K562 (cell line): ENCODE measurements at regions not wholly inside any gene's neighbourhood (a gene's known extent, or its start where the extent isn't known, plus 50 kb on each side); places are given as distances from the start of the nearest gene placed in this dataset.
A peak's percentile ranks its signal among the peaks of the same experiment; 100 is the strongest.

Experiments used
- ATAC-seq: fragments of 200-7000 bp; cut with Tn5 transposase; 3 replicates; pipeline ENCODE4 v1.9.1; 2020; ENCODE audit warnings: moderate library complexity
- BruUV-seq: library from RNA; stranded (reverse); fragments of 400-500 nt; replicated peaks from 2 replicates; lab custom pipeline; 2021; lab: Mats Ljungman, UMichigan
- CTCF ChIA-PET: fragments of 300-600 bp; formaldehyde crosslinking; extraction: SDS; loops from one replicate; lab custom pipeline; 2021; ENCODE audit warnings: low intra/inter-chr PET ratio; lab: Yijun Ruan, JAX
- POLR2A ChIA-PET: fragments of 300-600, 350-650 bp; sonication (Branson Sonifier 250); formaldehyde crosslinking; extraction: SDS; loops from one replicate; lab custom pipeline; 2021; ENCODE audit warnings: antibody characterized with exemption, inconsistent platforms; lab: Yijun Ruan, JAX
- DNase-seq, 4 experiments: peaks; one replicate each; pipeline versions ENCODE4 v3.0.0 to v3.0.0-alpha.2; 2011 to 2018; ENCODE audit warnings: low spot score in 3 of 4, mixed read lengths in 3 of 4; ENCODE audit errors: extremely low read depth in 1 of 4
- FAIRE-seq: peaks from 2 replicates; lab custom pipeline; 2011; peaks lifted over from hg19 to GRCh38; lab: Jason Lieb, UNC
- H2AFZ ChIP-seq: 2 replicates; pipeline ENCODE4 v1.6.0; 2011; ENCODE audit warnings: low read depth, low read length, control low read depth, inconsistent platforms
- H3K27ac ChIP-seq: fragments of 200-600 bp; 3 replicates; pipeline ENCODE4 v1.8.0; 2011; ENCODE audit warnings: low read depth, mild to moderate bottlenecking, control low read depth, inconsistent platforms, low read length, moderate library complexity, mixed read lengths; ENCODE audit errors: extremely low read depth
- H3K27me3 ChIP-seq, 2 experiments: fragments of 300-600 bp in 1 of 2; 2 replicates in 1 of 2; 3 replicates in 1 of 2; pipeline versions ENCODE4 v1.6.0 to v1.8.0; 2011; ENCODE audit warnings: inconsistent platforms in 2 of 2, low read length in 2 of 2, mild to moderate bottlenecking in 1 of 2, mixed read lengths in 1 of 2, moderate library complexity in 1 of 2; ENCODE audit not compliant: control insufficient read depth in 2 of 2, insufficient read depth in 2 of 2
- H3K36me3 ChIP-seq: fragments of 300-600 bp; 3 replicates; pipeline ENCODE4 v1.8.0; 2011; ENCODE audit warnings: mild to moderate bottlenecking, low read length, inconsistent platforms; ENCODE audit not compliant: control insufficient read depth, insufficient read depth
- H3K4me1 ChIP-seq, 2 experiments: fragments of 200-600 bp in 1 of 2; replicated peaks in 1 of 2; 2 replicates in 1 of 2; 3 replicates in 1 of 2; pipeline versions ENCODE4 v1.5.1 to v1.8.0; 2011; ENCODE audit warnings: inconsistent platforms in 2 of 2, low read length in 2 of 2, mild to moderate bottlenecking in 1 of 2, mixed read lengths in 1 of 2, moderate library complexity in 1 of 2; ENCODE audit not compliant: control insufficient read depth in 2 of 2, insufficient read depth in 2 of 2
- H3K4me2 ChIP-seq: 2 replicates; pipeline ENCODE4 v1.6.1; 2011; ENCODE audit warnings: low read length, control low read depth, inconsistent platforms, mixed read lengths; ENCODE audit not compliant: insufficient read depth
- H3K4me3 ChIP-seq: fragments of 200-600 bp; sonication (generic), shearing (Covaris generic); 2 replicates; pipeline ENCODE4 v1.5.1; 2016; ENCODE audit warnings: control low read depth, inconsistent platforms
- H3K79me2 ChIP-seq: fragments of 200-600 bp; 3 replicates; pipeline ENCODE4 v1.8.0; 2011; ENCODE audit warnings: low read length, inconsistent platforms; ENCODE audit not compliant: control insufficient read depth, insufficient read depth
- H3K9ac ChIP-seq, 2 experiments: 2 replicates each; pipeline versions ENCODE4 v1.6.0 to v1.6.1; 2011; ENCODE audit warnings: low read depth in 2 of 2, low read length in 2 of 2, control low read depth in 1 of 2, inconsistent platforms in 1 of 2, mild to moderate bottlenecking in 1 of 2, mixed read lengths in 1 of 2; ENCODE audit not compliant: insufficient read depth in 1 of 2
- H3K9me1 ChIP-seq: one replicate; pipeline ENCODE4 v1.6.0; 2011; ENCODE audit warnings: inconsistent platforms, mild to moderate bottlenecking, low read length, moderate library complexity; ENCODE audit not compliant: control insufficient read depth, insufficient read depth
- H3K9me3 ChIP-seq: replicated peaks from 2 replicates; pipeline ENCODE4 v1.5.1; 2011; ENCODE audit warnings: low read depth, low read length, inconsistent platforms; ENCODE audit not compliant: control insufficient read depth, insufficient read depth
- H4K20me1 ChIP-seq: replicated peaks from 2 replicates; pipeline ENCODE4 v1.6.1; 2011; ENCODE audit warnings: low read length, inconsistent platforms, mixed read lengths; ENCODE audit not compliant: control insufficient read depth, insufficient read depth
- ATF3 ChIP-seq, 2 experiments: fragments of 450-650 bp in 1 of 2; sonication (generic) in 1 of 2; formaldehyde crosslinking in 1 of 2; IDR thresholded peaks in 1 of 2; conservative IDR thresholded peaks in 1 of 2; 2 replicates each; pipeline versions ENCODE4 v1.6.1 to v1.8.1; 2016 to 2023; ENCODE audit warnings: mild to moderate bottlenecking in 2 of 2, moderate library complexity in 2 of 2, inconsistent platforms in 1 of 2, missing genetic modification reagents in 1 of 2
- EGR1 ChIP-seq: fragments of 450-650 bp; conservative IDR thresholded peaks from 2 replicates; pipeline ENCODE4 v1.6.1; 2017; ENCODE audit warnings: mild to moderate bottlenecking
- KDM1A ChIP-seq, 2 experiments: fragments of 450-650 bp; IDR thresholded peaks; 2 replicates each; pipeline ENCODE4 v1.6.1; 2016; ENCODE audit warnings: mild to moderate bottlenecking in 2 of 2
- SETDB1 ChIP-seq: IDR thresholded peaks from one replicate; pipeline ENCODE4 v1.6.1; 2012; ENCODE audit warnings: low read length, control low read depth, inconsistent platforms
- SFPQ ChIP-seq: fragments of 200-400 bp; formaldehyde crosslinking; IDR thresholded peaks from 2 replicates; pipeline ENCODE4 v1.6.1; 2017; ENCODE audit warnings: mild to moderate bottlenecking, low read depth, low read length, moderate library complexity
- ZNF384 ChIP-seq: IDR thresholded peaks from 2 replicates; pipeline ENCODE4 v1.6.1; 2012; ENCODE audit warnings: low read depth, low read length, improper control_type of control experiment
- in situ Hi-C: fragments of 300-500 bp; cut with MboI; formaldehyde crosslinking; loops from 4 replicates; pipeline ENCODE4 v1.15.0; 2018; ENCODE audit warnings: inconsistent platforms, mixed read lengths
- intact Hi-C: fragments of 100-400 bp; cut with micrococcal nuclease; formaldehyde crosslinking; loops from 2 replicates; pipeline ENCODE4 v1.14.2; 2022
- TF ChIP-seq, protein P1 (sequence below): fragments of 250-450 bp; sonication (Bioruptor Pico); IDR thresholded peaks from 2 replicates; pipeline ENCODE4 v1.4.0; 2020
- TF ChIP-seq, protein P2 (sequence below): fragments of 250-450 bp; sonication (Bioruptor Pico); IDR thresholded peaks from 2 replicates; pipeline ENCODE4 v1.6.1; 2021; ENCODE audit warnings: mild to moderate bottlenecking

DNA sequence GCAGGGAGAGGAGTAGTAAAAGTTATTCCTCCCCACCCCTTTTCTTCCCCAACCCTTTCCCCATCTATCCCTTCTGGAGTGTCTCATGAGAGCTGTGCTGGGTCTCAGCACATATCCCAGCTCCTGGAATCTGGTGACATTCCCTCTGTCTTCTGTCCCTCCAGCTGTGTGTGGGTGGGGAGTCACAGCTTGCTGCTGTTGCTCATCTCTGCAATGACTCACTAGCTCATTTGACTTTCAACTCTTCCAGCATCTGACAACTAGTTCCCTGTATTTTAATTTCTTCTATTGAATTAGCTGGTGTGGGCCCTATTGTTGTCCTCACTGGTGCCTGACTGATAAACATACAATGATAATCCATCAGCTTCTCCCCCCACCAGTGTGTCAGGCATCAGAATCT lies 198.9 kb upstream of the AUTS2 start:
- Histone ChIP-seq H3K4me1 (no peaks in the 10 kb centered on the region), H3K4me2 (no peak overlapping the region), H3K36me3 (no peaks in the 10 kb centered on the region), H3K79me2 (no peaks in the 10 kb centered on the region), H4K20me1 (no peaks in the 10 kb centered on the region), H3K9me1 (no peaks in the 10 kb centered on the region), H2AFZ (no peak overlapping the region), H3K9me3 (no peaks in the 10 kb centered on the region), H3K4me3 (no peak overlapping the region), H3K9ac (no peak overlapping the region)
- ATAC-seq (no peak), FAIRE-seq (no peak)
- POLR2A ChIA-PET: no interaction called here
- intact Hi-C loops: no loop called here
- BruUV-seq: no TSS peak
- no peak for TF ChIP-seq SETDB1
- TF ChIP-seq, protein P1, sequence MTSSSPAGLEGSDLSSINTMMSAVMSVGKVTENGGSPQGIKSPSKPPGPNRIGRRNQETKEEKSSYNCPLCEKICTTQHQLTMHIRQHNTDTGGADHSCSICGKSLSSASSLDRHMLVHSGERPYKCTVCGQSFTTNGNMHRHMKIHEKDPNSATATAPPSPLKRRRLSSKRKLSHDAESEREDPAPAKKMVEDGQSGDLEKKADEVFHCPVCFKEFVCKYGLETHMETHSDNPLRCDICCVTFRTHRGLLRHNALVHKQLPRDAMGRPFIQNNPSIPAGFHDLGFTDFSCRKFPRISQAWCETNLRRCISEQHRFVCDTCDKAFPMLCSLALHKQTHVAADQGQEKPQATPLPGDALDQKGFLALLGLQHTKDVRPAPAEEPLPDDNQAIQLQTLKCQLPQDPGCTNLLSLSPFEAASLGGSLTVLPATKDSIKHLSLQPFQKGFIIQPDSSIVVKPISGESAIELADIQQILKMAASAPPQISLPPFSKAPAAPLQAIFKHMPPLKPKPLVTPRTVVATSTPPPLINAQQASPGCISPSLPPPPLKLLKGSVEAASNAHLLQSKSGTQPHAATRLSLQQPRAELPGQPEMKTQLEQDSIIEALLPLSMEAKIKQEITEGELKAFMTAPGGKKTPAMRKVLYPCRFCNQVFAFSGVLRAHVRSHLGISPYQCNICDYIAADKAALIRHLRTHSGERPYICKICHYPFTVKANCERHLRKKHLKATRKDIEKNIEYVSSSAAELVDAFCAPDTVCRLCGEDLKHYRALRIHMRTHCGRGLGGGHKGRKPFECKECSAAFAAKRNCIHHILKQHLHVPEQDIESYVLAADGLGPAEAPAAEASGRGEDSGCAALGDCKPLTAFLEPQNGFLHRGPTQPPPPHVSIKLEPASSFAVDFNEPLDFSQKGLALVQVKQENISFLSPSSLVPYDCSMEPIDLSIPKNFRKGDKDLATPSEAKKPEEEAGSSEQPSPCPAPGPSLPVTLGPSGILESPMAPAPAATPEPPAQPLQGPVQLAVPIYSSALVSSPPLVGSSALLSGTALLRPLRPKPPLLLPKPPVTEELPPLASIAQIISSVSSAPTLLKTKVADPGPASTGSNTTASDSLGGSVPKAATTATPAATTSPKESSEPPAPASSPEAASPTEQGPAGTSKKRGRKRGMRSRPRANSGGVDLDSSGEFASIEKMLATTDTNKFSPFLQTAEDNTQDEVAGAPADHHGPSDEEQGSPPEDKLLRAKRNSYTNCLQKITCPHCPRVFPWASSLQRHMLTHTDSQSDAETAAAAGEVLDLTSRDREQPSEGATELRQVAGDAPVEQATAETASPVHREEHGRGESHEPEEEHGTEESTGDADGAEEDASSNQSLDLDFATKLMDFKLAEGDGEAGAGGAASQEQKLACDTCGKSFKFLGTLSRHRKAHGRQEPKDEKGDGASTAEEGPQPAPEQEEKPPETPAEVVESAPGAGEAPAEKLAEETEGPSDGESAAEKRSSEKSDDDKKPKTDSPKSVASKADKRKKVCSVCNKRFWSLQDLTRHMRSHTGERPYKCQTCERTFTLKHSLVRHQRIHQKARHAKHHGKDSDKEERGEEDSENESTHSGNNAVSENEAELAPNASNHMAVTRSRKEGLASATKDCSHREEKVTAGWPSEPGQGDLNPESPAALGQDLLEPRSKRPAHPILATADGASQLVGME: no peak
- no peak for TF ChIP-seq ATF3 (IDR thresholded peaks at IDR 0.05)
- TF ChIP-seq ATF3 (CRISPR knock-in tag; conservative IDR thresholded peaks at IDR 0.05): no peak
- peak; percentile 50 for TF ChIP-seq EGR1
- TF ChIP-seq, protein P2, sequence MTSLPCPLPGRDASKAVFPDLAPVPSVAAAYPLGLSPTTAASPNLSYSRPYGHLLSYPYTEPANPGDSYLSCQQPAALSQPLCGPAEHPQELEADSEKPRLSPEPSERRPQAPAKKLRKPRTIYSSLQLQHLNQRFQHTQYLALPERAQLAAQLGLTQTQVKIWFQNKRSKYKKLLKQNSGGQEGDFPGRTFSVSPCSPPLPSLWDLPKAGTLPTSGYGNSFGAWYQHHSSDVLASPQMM: no peak
- no peak for TF ChIP-seq ZNF384
- TF ChIP-seq KDM1A (IDR thresholded peaks at IDR 0.05): no peak
- no peak for TF ChIP-seq SFPQ
- TF ChIP-seq, all 486 proteins: peak for 1
- Histone ChIP-seq H3K27me3 (peaks cover 0 to 4% of the 10 kb centered on the region in 2 experiments; a peak in 2 of 5 replicates), H3K27ac (no peak overlapping the region)
- DNase-seq: no peak
- CTCF ChIA-PET: no interaction called here
- in situ Hi-C loops: no loop called here
